Neural cell (in vitro differentiated cells): ENCODE measurements at regions not wholly inside any gene's neighbourhood (a gene's known extent, or its start where the extent isn't known, plus 50 kb on each side); places are given as distances from the start of the nearest gene placed in this dataset.

Source experiments
- H2AFZ ChIP-seq: fragments of 200-600, 300-800 bp; sonication (generic), shearing (Covaris generic); 2 replicates; pipeline ENCODE4 v1.6.0; 2014; ENCODE audit warnings: low read depth, mild to moderate bottlenecking, antibody characterized with exemption, low read length, moderate library complexity
- H3F3A ChIP-seq: fragments of 200-600 bp; shearing (Covaris generic); 2 replicates; pipeline ENCODE4 v1.6.1; 2016; ENCODE audit warnings: mild to moderate bottlenecking, moderate library complexity, mixed read lengths, antibody characterized with exemption, low read length; ENCODE audit not compliant: insufficient read depth, poor library complexity, severe bottlenecking
- H3K27ac ChIP-seq: fragments of 200-600, 300-800 bp; sonication (generic), shearing (Covaris generic); 2 replicates; pipeline ENCODE4 v1.5.1; 2014; ENCODE audit warnings: mild to moderate bottlenecking, low read length, moderate library complexity
- H3K27me3 ChIP-seq: fragments of 300-800, 200-600 bp; sonication (generic), shearing (Covaris generic); 2 replicates; pipeline ENCODE4 v1.6.0; 2014; ENCODE audit warnings: mild to moderate bottlenecking, low read depth, low read length, moderate library complexity; ENCODE audit not compliant: insufficient read depth
- H3K36me3 ChIP-seq: fragments of 300-800, 200-600 bp; sonication (generic), shearing (Covaris generic); 2 replicates; pipeline ENCODE4 v1.5.1; 2014; ENCODE audit warnings: mild to moderate bottlenecking, antibody characterized with exemption, low read length, moderate library complexity; ENCODE audit not compliant: insufficient read depth
- H3K4me2 ChIP-seq: fragments of 300-800, 200-600 bp; sonication (generic), shearing (Covaris generic); 2 replicates; pipeline ENCODE4 v1.6.0; 2014; ENCODE audit warnings: mild to moderate bottlenecking, low read length
- H3K4me3 ChIP-seq: fragments of 300-800, 200-600 bp; sonication (generic), shearing (Covaris generic); 2 replicates; pipeline ENCODE4 v1.5.1; 2014; ENCODE audit warnings: mild to moderate bottlenecking, low read length, moderate library complexity
- H3K79me2 ChIP-seq: fragments of 200-600 bp; shearing (Covaris generic); replicated peaks from 2 replicates; pipeline ENCODE4 v1.6.0; 2014; ENCODE audit warnings: mild to moderate bottlenecking, low read length, moderate library complexity; ENCODE audit not compliant: insufficient read depth
- H3K9ac ChIP-seq: fragments of 300-800, 200-600 bp; sonication (generic), shearing (Covaris generic); 2 replicates; pipeline ENCODE4 v1.6.1; 2016; ENCODE audit warnings: mild to moderate bottlenecking, low read length, mixed read lengths
- H3K9me2 ChIP-seq: fragments of 200-600 bp; shearing (Covaris generic); 2 replicates; pipeline ENCODE4 v1.6.1; 2016; ENCODE audit warnings: mild to moderate bottlenecking, low read length, mixed read lengths; ENCODE audit not compliant: insufficient read depth
- H3K9me3 ChIP-seq: fragments of 200-600, 300-800 bp; sonication (generic), shearing (Covaris generic); 2 replicates; pipeline ENCODE4 v1.6.1; 2016; ENCODE audit warnings: mild to moderate bottlenecking, mixed run types, low read length, moderate library complexity, mixed read lengths
- H4K20me1 ChIP-seq: fragments of 200-600 bp; shearing (Covaris generic); 2 replicates; pipeline ENCODE4 v1.6.1; 2016; ENCODE audit warnings: mild to moderate bottlenecking, mixed run types; ENCODE audit not compliant: insufficient read depth
- CTCF ChIP-seq: fragments of 450-650 bp; IDR thresholded peaks from 2 replicates; pipeline ENCODE4 v1.5.1; 2014; ENCODE audit warnings: antibody characterized with exemption, mild to moderate bottlenecking, moderate library complexity; ENCODE audit not compliant: poor library complexity, severe bottlenecking
- EP300 ChIP-seq: fragments of 450-650 bp; conservative IDR thresholded peaks from 2 replicates; pipeline ENCODE4 v1.6.1; 2014; ENCODE audit warnings: antibody characterized with exemption, mild to moderate bottlenecking, moderate library complexity; ENCODE audit not compliant: poor library complexity, severe bottlenecking
- EZH2 ChIP-seq: fragments of 200-600, 300-800 bp; shearing (Covaris generic), sonication (generic); IDR thresholded peaks from 2 replicates; pipeline ENCODE4 v1.6.1; 2014; ENCODE audit warnings: antibody characterized with exemption, low read length, borderline replicate concordance, mild to moderate bottlenecking; ENCODE audit not compliant: insufficient read depth, poor library complexity, severe bottlenecking
- POLR2AphosphoS5 ChIP-seq: IDR thresholded peaks from 2 replicates; pipeline ENCODE4 v1.6.1; 2012
- RAD21 ChIP-seq: fragments of 450-650 bp; conservative IDR thresholded peaks from 2 replicates; pipeline ENCODE4 v1.6.1; 2014; ENCODE audit warnings: antibody characterized with exemption, mild to moderate bottlenecking, moderate library complexity
- REST ChIP-seq: IDR thresholded peaks from 2 replicates; pipeline ENCODE4 v1.6.1; 2012; ENCODE audit warnings: borderline replicate concordance
- SMC3 ChIP-seq: fragments of 450-650 bp; conservative IDR thresholded peaks from 2 replicates; pipeline ENCODE4 v1.6.1; 2014; ENCODE audit warnings: antibody characterized with exemption, mild to moderate bottlenecking, moderate library complexity; ENCODE audit not compliant: poor library complexity
- TAF1 ChIP-seq: IDR thresholded peaks from 2 replicates; pipeline ENCODE4 v1.6.1; 2012; ENCODE audit warnings: low read depth

- no peak for TF ChIP-seq CTCF
- no peak for TF ChIP-seq EP300
- TF ChIP-seq RAD21, result no peak
- H3F3A ChIP-seq, result no peaks in the 10 kb centered on the region
- H3K79me2 ChIP-seq, result no peaks in the 10 kb centered on the region
- H3K27me3 ChIP-seq, result no peaks in the 10 kb centered on the region
- H3K4me3 ChIP-seq, result no peak overlapping the region
- no peaks in the 10 kb centered on the region for H3K36me3 ChIP-seq
- no peak overlapping the region for H2AFZ ChIP-seq
- H3K9me3 ChIP-seq, result no peaks in the 10 kb centered on the region
- no peak overlapping the region for H3K27ac ChIP-seq
- no peaks in the 10 kb centered on the region for H4K20me1 ChIP-seq
- no peak overlapping the region for H3K4me2 ChIP-seq
- H3K9ac ChIP-seq, result no peak overlapping the region
- H3K9me2 ChIP-seq, result no peaks in the 10 kb centered on the region
Measured at GRCh38 chr4:106476741-106477140, 108.2 kb upstream of the GIMD1 start.

- no peaks in the 10 kb centered on the region for H3F3A ChIP-seq
- no peak for TF ChIP-seq POLR2AphosphoS5
- TF ChIP-seq EP300, result no peak
- TF ChIP-seq RAD21, result no peak
- TF ChIP-seq CTCF, result no peak
- no peak for TF ChIP-seq TAF1
- no peaks in the 10 kb centered on the region for H4K20me1 ChIP-seq
- no peak overlapping the region for H3K4me2 ChIP-seq
- H2AFZ ChIP-seq, result no peak overlapping the region
- no peak overlapping the region for H3K4me3 ChIP-seq
- no peak overlapping the region for H3K9ac ChIP-seq
- no peaks in the 10 kb centered on the region for H3K36me3 ChIP-seq
- H3K9me3 ChIP-seq, result no peaks in the 10 kb centered on the region
- H3K9me2 ChIP-seq, result no peaks in the 10 kb centered on the region
- H3K79me2 ChIP-seq, result no peaks in the 10 kb centered on the region
- H3K27me3 ChIP-seq, result no peaks in the 10 kb centered on the region
- H3K27ac ChIP-seq, result no peak overlapping the region
Measured at GRCh38 chr4:106473515-106473914, 104.9 kb upstream of the GIMD1 start.

GRCh38 chr4:106471151-106471550 lies 102.6 kb upstream of the GIMD1 start:
- Histone ChIP-seq H4K20me1 (no peaks in the 10 kb centered on the region), H3K9me3 (no peaks in the 10 kb centered on the region), H3F3A (no peaks in the 10 kb centered on the region), H3K36me3 (no peaks in the 10 kb centered on the region), H3K79me2 (no peaks in the 10 kb centered on the region), H3K27me3 (no peaks in the 10 kb centered on the region), H3K9ac (no peak overlapping the region), H3K27ac (no peak overlapping the region), H3K9me2 (no peaks in the 10 kb centered on the region), H3K4me2 (no peak overlapping the region), H3K4me3 (no peak overlapping the region), H2AFZ (no peak overlapping the region)
- TF ChIP-seq POLR2AphosphoS5 (no peak), CTCF (no peak), EZH2 (no peak), SMC3 (no peak), REST (no peak)
